ENCODE measurements at regions not wholly inside any gene's neighbourhood (a gene's known extent, or its start where the extent isn't known, plus 50 kb on each side); places are given as distances from the start of the nearest gene placed in this dataset.

GRCh38 chr2:12501469-12502158, 215.1 kb upstream of the TRIB2 start:
- WGBS (ENCODE audit: insufficient coverage, low coverage, low lambda C conversion rate, missing lambda C conversion rate), result 26% methylated on average over 4 of the region's 4 CpGs
- Histone ChIP-seq H3K4me3 (no peak overlapping the region), H3K27me3 (no peaks in the 10 kb centered on the region), H3K36me3 (no peaks in the 10 kb centered on the region), H3K27ac (no peak overlapping the region), H3K9me3 (no peaks in the 10 kb centered on the region), H3K4me1 (no peaks in the 10 kb centered on the region)
- DNase-seq, result no peak
- TF ChIP-seq POLR2A (IDR thresholded peaks at IDR 0.05) (no peak), CTCF (IDR thresholded peaks at IDR 0.05) (no peak)
- ATAC-seq, result peak; percentile 61 to 70 (median 64)
- intact Hi-C loops (cut with DNase I), result no loop called here

GRCh38 chr2:12502759-12503158, 214.0 kb upstream of the TRIB2 start:
- TF ChIP-seq POLR2A (IDR thresholded peaks at IDR 0.05) (no peak), CTCF (IDR thresholded peaks at IDR 0.05) (no peak)
- ATAC-seq (peak in 1 of 4 donors; percentile 32), DNase-seq (no peak)
- 61% methylated on average over 3 of the region's 6 CpGs for WGBS (ENCODE audit: insufficient coverage, low coverage, low lambda C conversion rate, missing lambda C conversion rate)
- Histone ChIP-seq H3K9me3 (no peaks in the 10 kb centered on the region), H3K27me3 (no peaks in the 10 kb centered on the region), H3K4me3 (no peak overlapping the region), H3K36me3 (no peaks in the 10 kb centered on the region), H3K27ac (no peak overlapping the region), H3K4me1 (no peaks in the 10 kb centered on the region)
- intact Hi-C loops (cut with DNase I), result no loop called here

DNA sequence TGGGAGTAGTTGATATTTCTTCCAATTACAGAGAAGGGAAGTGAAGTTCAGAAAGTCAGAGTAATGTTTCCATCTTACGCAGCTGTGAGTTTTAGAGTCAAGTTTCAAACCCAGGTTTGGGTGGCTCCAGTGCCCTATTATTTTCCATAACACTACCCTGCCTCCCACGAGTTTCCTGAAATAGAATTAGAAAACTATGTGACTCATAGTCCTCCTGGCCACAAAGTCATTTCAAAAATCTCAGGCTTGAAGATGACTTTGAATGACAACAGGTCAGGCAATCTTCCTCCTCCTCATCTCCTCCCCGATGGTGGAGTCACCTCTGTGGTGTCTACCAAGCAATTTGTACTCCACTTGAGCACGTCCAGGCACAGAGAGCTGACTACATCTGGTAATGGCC, 212.3 kb upstream of the TRIB2 start:
- TF ChIP-seq POLR2A (IDR thresholded peaks at IDR 0.05) (no peak), CTCF (IDR thresholded peaks at IDR 0.05) (no peak)
- WGBS (ENCODE audit: insufficient coverage, low coverage, low lambda C conversion rate, missing lambda C conversion rate), result 52% methylated on average over 2 of the region's 4 CpGs
- no peaks in the 10 kb centered on the region for H3K9me3 ChIP-seq

DNA sequence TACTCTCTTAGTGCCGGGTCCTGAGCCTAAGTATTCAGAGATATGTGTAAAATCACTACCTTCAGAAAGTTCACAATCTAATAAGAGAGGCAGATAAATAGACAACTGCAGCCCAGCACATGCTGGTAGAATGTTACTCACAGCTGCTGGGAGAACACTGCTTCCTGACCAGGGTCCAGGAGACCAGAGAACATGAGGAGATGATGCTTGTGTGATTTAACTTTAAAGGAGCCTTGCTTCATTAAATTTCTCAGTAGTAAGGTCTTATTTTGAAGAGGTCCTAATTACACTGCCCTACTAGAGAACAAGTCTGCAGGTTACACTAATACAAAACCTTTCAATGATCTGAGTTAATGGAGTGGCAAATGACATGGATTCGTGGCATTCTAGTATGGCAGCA, 209.9 kb upstream of the TRIB2 start:
- no peaks in the 10 kb centered on the region for H3K36me3 ChIP-seq
- no peak overlapping the region for H3K4me3 ChIP-seq
- no peak for DNase-seq
- H3K27ac ChIP-seq, result no peak overlapping the region
- intact Hi-C loops (cut with DNase I), result no loop called here
- ATAC-seq, result no peak
- 63% methylated on average over 2 of the region's 2 CpGs for WGBS (ENCODE audit: insufficient coverage, low coverage, low lambda C conversion rate, missing lambda C conversion rate)
- TF ChIP-seq POLR2A (IDR thresholded peaks at IDR 0.05) (no peak), CTCF (IDR thresholded peaks at IDR 0.05) (no peak)
- H3K4me1 ChIP-seq, result no peaks in the 10 kb centered on the region
- no peaks in the 10 kb centered on the region for H3K27me3 ChIP-seq
- H3K9me3 ChIP-seq, result no peaks in the 10 kb centered on the region

More for the DNA sequence above, 212.3 kb upstream of the TRIB2 start:
- H3K36me3 ChIP-seq, result no peaks in the 10 kb centered on the region
- H3K27me3 ChIP-seq, result no peaks in the 10 kb centered on the region
- DNase-seq (no peak), ATAC-seq (no peak)
- no peaks in the 10 kb centered on the region for H3K4me1 ChIP-seq
- intact Hi-C loops (cut with DNase I), result no loop called here
- H3K27ac ChIP-seq, result no peak overlapping the region
- H3K4me3 ChIP-seq, result no peak overlapping the region

All from right lobe of liver (tissue), 6 donors.